Parathyroid adenoma (tissue), 2 donors: ENCODE measurements at regions not wholly inside any gene's neighbourhood (a gene's known extent, or its start where the extent isn't known, plus 50 kb on each side); places are given as distances from the start of the nearest gene placed in this dataset.
A peak's percentile ranks its signal among the peaks of the same experiment; 100 is the strongest.

Experiments used
- H2AFZ ChIP-seq: fragments of 300-600 bp; sonication (generic); one replicate; pipeline ENCODE4 v1.7.0; 2017; ENCODE audit warnings: antibody characterized with exemption, mild to moderate bottlenecking
- H3K27ac ChIP-seq: fragments of 300-600 bp; sonication (generic); one replicate; pipeline ENCODE4 v1.7.0; 2017
- H3K27me3 ChIP-seq: fragments of 300-600 bp; sonication (generic); one replicate; pipeline ENCODE4 v1.7.0; 2017; ENCODE audit warnings: low read length; ENCODE audit not compliant: control insufficient read depth, insufficient read depth
- H3K36me3 ChIP-seq: fragments of 300-600 bp; sonication (generic); one replicate; pipeline ENCODE4 v1.7.0; 2017; ENCODE audit warnings: low read length; ENCODE audit not compliant: control insufficient read depth, insufficient read depth
- H3K4me1 ChIP-seq: fragments of 300-600 bp; sonication (generic); one replicate; pipeline ENCODE4 v1.7.0; 2017; ENCODE audit warnings: control low read depth
- H3K4me2 ChIP-seq: fragments of 300-600 bp; sonication (generic); one replicate; pipeline ENCODE4 v1.7.0; 2017; ENCODE audit warnings: low read length
- H3K4me3 ChIP-seq: fragments of 300-600 bp; sonication (generic); one replicate; pipeline ENCODE4 v1.7.0; 2017; ENCODE audit warnings: low read depth, low read length
- H3K79me2 ChIP-seq: fragments of 300-600 bp; sonication (generic); one replicate; pipeline ENCODE4 v1.7.0; 2017; ENCODE audit warnings: control low read depth
- H3K9ac ChIP-seq: fragments of 300-600 bp; sonication (generic); one replicate; pipeline ENCODE4 v1.7.0; 2017; ENCODE audit warnings: mild to moderate bottlenecking
- H3K9me3 ChIP-seq: fragments of 300-600 bp; sonication (generic); one replicate; pipeline ENCODE4 v1.7.0; 2017; ENCODE audit warnings: low read length; ENCODE audit not compliant: control insufficient read depth
- CTCF ChIP-seq: fragments of 300-600 bp; sonication (generic); IDR thresholded peaks from one replicate; pipeline ENCODE4 v1.7.0; 2017; ENCODE audit warnings: antibody characterized with exemption, mild to moderate bottlenecking
- donor health status: primary hyperparathyroidism.

GRCh38 chr17:79174193-79174765 lies 99.7 kb downstream of the ENGASE start:
- H3K4me2 ChIP-seq: no peak overlapping the region
- no peak for TF ChIP-seq CTCF
- H3K27me3 ChIP-seq: no peaks in the 10 kb centered on the region

GRCh38 chr17:79171188-79171587 lies 96.6 kb downstream of the ENGASE start:
- H3K9me3 ChIP-seq: no peaks in the 10 kb centered on the region
- H3K79me2 ChIP-seq: no peaks in the 10 kb centered on the region
- no peak overlapping the region for H3K4me3 ChIP-seq
- H3K9ac ChIP-seq: no peak overlapping the region
- no peak overlapping the region for H3K4me2 ChIP-seq
- no peaks in the 10 kb centered on the region for H3K27me3 ChIP-seq
- no peaks in the 10 kb centered on the region for H3K4me1 ChIP-seq
- no peak overlapping the region for H3K27ac ChIP-seq
- no peak for TF ChIP-seq CTCF
- H2AFZ ChIP-seq: no peak overlapping the region
- H3K36me3 ChIP-seq: no peaks in the 10 kb centered on the region

More at GRCh38 chr17:79174193-79174765, 99.7 kb downstream of the ENGASE start:
- Histone ChIP-seq H3K4me1 (no peaks in the 10 kb centered on the region), H2AFZ (no peak overlapping the region), H3K36me3 (no peaks in the 10 kb centered on the region), H3K9ac (no peak overlapping the region), H3K4me3 (no peak overlapping the region), H3K27ac (no peak overlapping the region), H3K79me2 (no peaks in the 10 kb centered on the region), H3K9me3 (no peaks in the 10 kb centered on the region)

- H3K4me3 ChIP-seq: no peak overlapping the region
- TF ChIP-seq CTCF: no peak
- H3K9ac ChIP-seq: no peak overlapping the region
- H2AFZ ChIP-seq: no peak overlapping the region
- H3K4me1 ChIP-seq: no peaks in the 10 kb centered on the region
- no peaks in the 10 kb centered on the region for H3K27me3 ChIP-seq
- no peaks in the 10 kb centered on the region for H3K9me3 ChIP-seq
- H3K79me2 ChIP-seq: no peaks in the 10 kb centered on the region
- H3K4me2 ChIP-seq: no peak overlapping the region
- no peaks in the 10 kb centered on the region for H3K36me3 ChIP-seq
- H3K27ac ChIP-seq: no peak overlapping the region
Observed at GRCh38 chr17:79169861-79170260, 95.2 kb downstream of the ENGASE start.

- no peaks in the 10 kb centered on the region for H3K9me3 ChIP-seq
- no peak overlapping the region for H3K27ac ChIP-seq
- H3K79me2 ChIP-seq: no peaks in the 10 kb centered on the region
- no peak overlapping the region for H3K4me3 ChIP-seq
- H3K27me3 ChIP-seq: no peaks in the 10 kb centered on the region
- no peak overlapping the region for H3K9ac ChIP-seq
- no peak for TF ChIP-seq CTCF
- no peaks in the 10 kb centered on the region for H3K36me3 ChIP-seq
- no peak overlapping the region for H3K4me2 ChIP-seq
- no peak overlapping the region for H2AFZ ChIP-seq
- H3K4me1 ChIP-seq: no peaks in the 10 kb centered on the region
Observed at GRCh38 chr17:79169366-79169765, 94.7 kb downstream of the ENGASE start.

- Histone ChIP-seq H3K27me3 (no peaks in the 10 kb centered on the region), H3K4me3 (no peak overlapping the region), H3K9ac (no peak overlapping the region), H3K36me3 (no peaks in the 10 kb centered on the region), H2AFZ (no peak overlapping the region), H3K79me2 (no peaks in the 10 kb centered on the region), H3K27ac (no peak overlapping the region), H3K4me2 (no peak overlapping the region), H3K4me1 (no peaks in the 10 kb centered on the region), H3K9me3 (no peaks in the 10 kb centered on the region)
- TF ChIP-seq CTCF: peak; percentile 30
Observed at GRCh38 chr17:79168486-79169055, 93.9 kb downstream of the ENGASE start.
